ENCODE measurements at regions not wholly inside any gene's neighbourhood (a gene's known extent, or its start where the extent isn't known, plus 50 kb on each side); places are given as distances from the start of the nearest gene placed in this dataset.

GRCh38 chr15:95208988-95209387 is 977.6 kb downstream of the MCTP2 start:
- TF ChIP-seq, protein P1, sequence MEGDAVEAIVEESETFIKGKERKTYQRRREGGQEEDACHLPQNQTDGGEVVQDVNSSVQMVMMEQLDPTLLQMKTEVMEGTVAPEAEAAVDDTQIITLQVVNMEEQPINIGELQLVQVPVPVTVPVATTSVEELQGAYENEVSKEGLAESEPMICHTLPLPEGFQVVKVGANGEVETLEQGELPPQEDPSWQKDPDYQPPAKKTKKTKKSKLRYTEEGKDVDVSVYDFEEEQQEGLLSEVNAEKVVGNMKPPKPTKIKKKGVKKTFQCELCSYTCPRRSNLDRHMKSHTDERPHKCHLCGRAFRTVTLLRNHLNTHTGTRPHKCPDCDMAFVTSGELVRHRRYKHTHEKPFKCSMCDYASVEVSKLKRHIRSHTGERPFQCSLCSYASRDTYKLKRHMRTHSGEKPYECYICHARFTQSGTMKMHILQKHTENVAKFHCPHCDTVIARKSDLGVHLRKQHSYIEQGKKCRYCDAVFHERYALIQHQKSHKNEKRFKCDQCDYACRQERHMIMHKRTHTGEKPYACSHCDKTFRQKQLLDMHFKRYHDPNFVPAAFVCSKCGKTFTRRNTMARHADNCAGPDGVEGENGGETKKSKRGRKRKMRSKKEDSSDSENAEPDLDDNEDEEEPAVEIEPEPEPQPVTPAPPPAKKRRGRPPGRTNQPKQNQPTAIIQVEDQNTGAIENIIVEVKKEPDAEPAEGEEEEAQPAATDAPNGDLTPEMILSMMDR (conservative IDR thresholded peaks at IDR 0.05 in 1 of 2, IDR thresholded peaks at IDR 0.05 in 1 of 2; ENCODE audit: low read depth in 1 of 2, low read length in 2 of 2), result no peak
- no peak for TF ChIP-seq EZH2 (IDR thresholded peaks at IDR 0.05; ENCODE audit: low read length, missing control alignments)

Data from fibroblast of lung (primary cell).